ENCODE measurements at regions not wholly inside any gene's neighbourhood (a gene's known extent, or its start where the extent isn't known, plus 50 kb on each side); places are given as distances from the start of the nearest gene placed in this dataset.

DNA sequence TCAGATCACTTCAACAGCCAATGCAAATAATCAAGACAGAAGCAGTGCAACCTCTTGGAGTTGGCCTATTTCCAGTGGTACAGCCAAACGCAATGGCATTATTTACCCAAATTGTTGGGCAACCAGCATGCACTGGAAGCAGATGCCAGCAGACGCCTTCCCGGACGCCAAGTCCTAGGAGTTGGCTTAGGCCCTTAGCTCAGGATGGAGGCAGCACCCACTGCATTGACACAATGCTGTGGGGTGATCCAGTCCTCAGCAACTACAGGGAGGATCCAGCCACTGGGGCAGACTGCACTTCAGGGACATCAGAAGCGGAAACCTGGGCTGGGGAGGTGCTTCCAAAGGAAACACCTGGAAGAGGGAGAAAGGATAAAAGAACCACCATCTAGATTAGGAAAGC, 290.4 kb downstream of the FAM43A start:
- Histone ChIP-seq H3K27ac (peak overlapping the region; percentile 67 to 76), H3K9me3 (no peaks in the 10 kb centered on the region), H3K36me3 (no peaks in the 10 kb centered on the region), H3K4me3 (no peak overlapping the region), H3K27me3 (no peaks in the 10 kb centered on the region), H3K4me1 (peaks cover 14 to 17% of the 10 kb centered on the region in 2 donors)
- TF ChIP-seq CTCF (IDR thresholded peaks at IDR 0.05) = no peak
- peak in 1 of 2 donors; percentile 83 for DNase-seq (ENCODE audit: low spot score in 2 of 2)
- intact Hi-C loops (cut with DNase I) = loop anchor here (2.0 to 5.0 kb wide), 2 partner anchors 283 to 289 kb away; partner anchors contain the start of gene FAM43A

GRCh38 chr3:194976874-194977273, 291.2 kb downstream of the FAM43A start:
- intact Hi-C loops (cut with DNase I) = loop anchor here (2.0 to 5.0 kb wide), 2 partner anchors 282 to 290 kb away; partner anchors contain the start of gene FAM43A
- H3K36me3 ChIP-seq = no peaks in the 10 kb centered on the region
- H3K27me3 ChIP-seq = no peaks in the 10 kb centered on the region
- no peak for TF ChIP-seq CTCF (IDR thresholded peaks at IDR 0.05)
- H3K4me1 ChIP-seq = peaks cover 14 to 17% of the 10 kb centered on the region in 2 donors
- no peaks in the 10 kb centered on the region for H3K9me3 ChIP-seq
- peak overlapping the region; percentile 67 to 76 for H3K27ac ChIP-seq
- peak in 1 of 2 donors; percentile 48 for DNase-seq (ENCODE audit: low spot score in 2 of 2)
- no peak overlapping the region for H3K4me3 ChIP-seq

DNA sequence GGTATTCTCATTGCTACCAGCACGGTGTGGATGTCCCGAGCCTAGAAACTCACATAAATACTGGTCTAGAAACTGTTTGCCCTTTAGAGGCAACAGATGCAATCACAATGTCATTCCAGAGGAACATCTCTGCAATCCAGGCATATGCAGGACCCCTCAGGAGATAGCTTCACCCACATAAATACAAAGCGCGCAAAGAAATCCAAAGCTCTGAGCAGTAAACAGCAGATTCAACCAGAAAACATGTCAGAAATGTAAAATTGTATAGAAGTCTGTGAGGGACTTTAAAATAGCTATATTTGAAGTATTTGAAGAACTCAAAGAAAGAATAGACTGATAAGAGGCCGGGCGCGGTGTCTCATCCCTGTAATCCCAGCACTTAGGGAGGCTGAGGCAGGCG, 291.7 kb downstream of the FAM43A start:
- Histone ChIP-seq H3K27ac (peak overlapping the region; percentile 67 to 76), H3K36me3 (no peaks in the 10 kb centered on the region), H3K9me3 (no peaks in the 10 kb centered on the region), H3K4me1 (peaks cover 10 to 12% of the 10 kb centered on the region in 2 donors), H3K27me3 (no peaks in the 10 kb centered on the region), H3K4me3 (no peak overlapping the region)
- TF ChIP-seq CTCF (IDR thresholded peaks at IDR 0.05) = no peak
- intact Hi-C loops (cut with DNase I) = loop anchor here (2.0 to 5.0 kb wide), 2 partner anchors 281 to 290 kb away; partner anchors contain the start of gene FAM43A
- peak in 1 of 2 donors; percentile 40 for DNase-seq (ENCODE audit: low spot score in 2 of 2)

GRCh38 chr3:194979173-194979572, 291.8 kb downstream of the XXYLT1 start:
- no peak overlapping the region for H3K27ac ChIP-seq
- intact Hi-C loops (cut with DNase I) = loop anchor here (5.0 kb wide), 1 partner anchor 292 kb away; the partner anchor contains the start of gene FAM43A
- H3K4me1 ChIP-seq = peaks cover 10 to 12% of the 10 kb centered on the region in 2 donors
- H3K4me3 ChIP-seq = no peak overlapping the region
- TF ChIP-seq CTCF (IDR thresholded peaks at IDR 0.05) = no peak
- DNase-seq (ENCODE audit: low spot score in 2 of 2) = peak in 1 of 2 donors; percentile 18
- no peaks in the 10 kb centered on the region for H3K36me3 ChIP-seq
- H3K27me3 ChIP-seq = no peaks in the 10 kb centered on the region
- no peaks in the 10 kb centered on the region for H3K9me3 ChIP-seq

DNA sequence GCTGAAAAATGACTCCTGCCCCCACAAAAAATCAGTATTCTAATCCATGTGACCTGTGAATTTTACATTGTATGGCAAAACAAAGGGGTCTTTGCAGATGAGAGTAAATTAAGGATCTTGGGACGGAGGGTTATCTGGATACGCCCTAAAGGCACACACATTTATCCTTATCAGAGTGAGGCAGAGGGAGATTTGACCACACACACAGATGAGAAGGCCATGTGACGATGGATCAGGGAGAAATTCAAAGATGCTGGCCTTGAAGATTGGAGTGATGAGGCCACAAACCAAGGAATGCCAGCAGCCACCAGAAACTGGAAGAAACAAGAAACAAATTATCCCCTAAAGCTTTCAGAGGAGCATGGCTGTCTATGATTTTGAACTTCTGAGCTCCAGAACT, 288.5 kb downstream of the XXYLT1 start:
- Histone ChIP-seq H3K9me3 (no peaks in the 10 kb centered on the region), H3K4me1 (peaks cover 3 to 4% of the 10 kb centered on the region in 2 donors), H3K4me3 (no peak overlapping the region), H3K27me3 (no peaks in the 10 kb centered on the region), H3K36me3 (no peaks in the 10 kb centered on the region), H3K27ac (no peak overlapping the region)
- DNase-seq (ENCODE audit: low spot score in 2 of 2) = no peak
- intact Hi-C loops (cut with DNase I) = no loop called here
- TF ChIP-seq CTCF (IDR thresholded peaks at IDR 0.05) = no peak

- TF ChIP-seq CTCF (IDR thresholded peaks at IDR 0.05) = no peak
Measured at GRCh38 chr3:194983121-194983520, 287.8 kb downstream of the XXYLT1 start.

More at GRCh38 chr3:194983121-194983520, 287.8 kb downstream of the XXYLT1 start:
- Histone ChIP-seq H3K4me1 (peaks cover 3 to 4% of the 10 kb centered on the region in 2 donors), H3K9me3 (no peaks in the 10 kb centered on the region), H3K36me3 (no peaks in the 10 kb centered on the region), H3K27ac (no peak overlapping the region), H3K27me3 (no peaks in the 10 kb centered on the region), H3K4me3 (no peak overlapping the region)
- intact Hi-C loops (cut with DNase I) = no loop called here
- no peak for DNase-seq (ENCODE audit: low spot score in 2 of 2)

Measured in ascending aorta (tissue), 2 donors.